Thymus (tissue), 11 donors: ENCODE measurements at regions not wholly inside any gene's neighbourhood (a gene's known extent, or its start where the extent isn't known, plus 50 kb on each side); places are given as distances from the start of the nearest gene placed in this dataset.

ENCODE experiments used
- DNase-seq, 9 donors: peaks; one replicate each; pipeline ENCODE4 v3.0.0-alpha.2; 2013; ENCODE audit warnings: low spot score in 9 of 9, low read depth in 6 of 9, missing footprints in 1 of 9
- H3K27ac ChIP-seq, 2 donors: one replicate each; pipeline ENCODE4 v1.5.1; 2013; ENCODE audit warnings: control low read depth in 1 of 2, low read depth in 1 of 2, low read length in 1 of 2, mild to moderate bottlenecking in 1 of 2, moderate library complexity in 1 of 2
- H3K27me3 ChIP-seq, 2 donors: one replicate each; pipeline ENCODE4 v1.5.1; 2013; ENCODE audit warnings: low read length in 1 of 2; ENCODE audit not compliant: control insufficient read depth in 2 of 2, insufficient read depth in 1 of 2
- H3K36me3 ChIP-seq, 2 donors: one replicate each; pipeline ENCODE4 v1.5.1; 2013; ENCODE audit warnings: low read length in 1 of 2, mild to moderate bottlenecking in 1 of 2, moderate library complexity in 1 of 2; ENCODE audit not compliant: control insufficient read depth in 2 of 2, insufficient read depth in 2 of 2
- H3K4me1 ChIP-seq, 2 donors: one replicate each; pipeline ENCODE4 v1.5.1; 2013; ENCODE audit warnings: low read length in 2 of 2; ENCODE audit not compliant: control insufficient read depth in 2 of 2, insufficient read depth in 2 of 2
- H3K4me3 ChIP-seq, 2 donors: one replicate each; pipeline ENCODE4 v1.5.1; 2013; ENCODE audit warnings: low read length in 2 of 2, control low read depth in 1 of 2, mild to moderate bottlenecking in 1 of 2
- H3K9me3 ChIP-seq, 2 donors: one replicate each; pipeline ENCODE4 v1.5.1; 2013; ENCODE audit warnings: low read length in 1 of 2, mild to moderate bottlenecking in 1 of 2; ENCODE audit not compliant: control insufficient read depth in 2 of 2, insufficient read depth in 1 of 2
- WGBS: extraction: QIAGEN DNeasy Blood & Tissue Kit; methylation state at CpG from one replicate; pipeline ENCODE4 v1.1.7; 2013; 5-methylcytosine and 5-hydroxymethylcytosine counted together
- donor health status: healthy.

DNA sequence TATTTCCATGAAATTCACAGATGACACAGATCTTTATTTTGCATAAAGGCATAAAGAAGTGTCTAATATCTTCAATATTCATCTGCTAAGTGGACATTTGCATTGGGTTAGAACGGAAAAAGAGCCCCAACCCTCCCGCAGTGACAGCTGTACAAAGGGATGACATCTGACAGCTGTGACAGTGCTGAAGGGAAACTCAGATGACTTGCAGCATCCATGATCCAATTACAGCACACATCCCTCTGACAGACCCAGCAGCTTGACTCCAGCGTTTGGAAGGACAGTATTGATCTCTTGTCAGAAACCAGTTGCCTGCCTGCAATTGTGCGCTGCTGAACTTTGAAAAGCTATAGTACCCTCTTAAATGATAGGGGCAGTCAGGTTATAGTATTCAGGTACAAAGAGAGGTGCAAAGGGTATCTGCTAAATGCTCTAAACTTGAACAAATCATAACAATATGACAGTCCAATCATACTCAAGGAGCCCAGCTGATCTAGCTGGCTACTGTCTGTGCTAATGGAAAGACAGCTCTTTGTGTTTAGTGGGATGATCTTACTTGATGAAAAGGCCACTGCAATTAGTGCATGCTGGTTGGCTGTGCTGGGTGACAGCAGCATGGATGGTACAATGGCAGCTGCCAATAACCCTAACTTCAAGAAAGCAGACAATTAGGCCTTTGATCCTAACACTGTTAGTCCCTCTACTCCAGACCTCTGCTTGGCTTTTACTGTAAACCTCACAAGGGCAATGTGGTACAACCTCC lies 599.2 kb downstream of the NR4A2 start:
- Histone ChIP-seq H3K9me3 (no peaks in the 10 kb centered on the region), H3K27me3 (no peaks in the 10 kb centered on the region), H3K4me3 (no peak overlapping the region), H3K4me1 (no peaks in the 10 kb centered on the region), H3K27ac (no peak overlapping the region), H3K36me3 (no peaks in the 10 kb centered on the region)
- no peak for DNase-seq
- 77% methylated on average over 4 of the region's 4 CpGs for WGBS

GRCh38 chr2:155730804-155731203 lies 601.7 kb downstream of the NR4A2 start:
- Histone ChIP-seq H3K4me1 (no peaks in the 10 kb centered on the region), H3K27ac (no peak overlapping the region), H3K9me3 (no peaks in the 10 kb centered on the region), H3K4me3 (no peak overlapping the region), H3K27me3 (no peaks in the 10 kb centered on the region), H3K36me3 (no peaks in the 10 kb centered on the region)
- WGBS, result 89% methylated on average over 5 of the region's 5 CpGs
- DNase-seq, result no peak

DNA sequence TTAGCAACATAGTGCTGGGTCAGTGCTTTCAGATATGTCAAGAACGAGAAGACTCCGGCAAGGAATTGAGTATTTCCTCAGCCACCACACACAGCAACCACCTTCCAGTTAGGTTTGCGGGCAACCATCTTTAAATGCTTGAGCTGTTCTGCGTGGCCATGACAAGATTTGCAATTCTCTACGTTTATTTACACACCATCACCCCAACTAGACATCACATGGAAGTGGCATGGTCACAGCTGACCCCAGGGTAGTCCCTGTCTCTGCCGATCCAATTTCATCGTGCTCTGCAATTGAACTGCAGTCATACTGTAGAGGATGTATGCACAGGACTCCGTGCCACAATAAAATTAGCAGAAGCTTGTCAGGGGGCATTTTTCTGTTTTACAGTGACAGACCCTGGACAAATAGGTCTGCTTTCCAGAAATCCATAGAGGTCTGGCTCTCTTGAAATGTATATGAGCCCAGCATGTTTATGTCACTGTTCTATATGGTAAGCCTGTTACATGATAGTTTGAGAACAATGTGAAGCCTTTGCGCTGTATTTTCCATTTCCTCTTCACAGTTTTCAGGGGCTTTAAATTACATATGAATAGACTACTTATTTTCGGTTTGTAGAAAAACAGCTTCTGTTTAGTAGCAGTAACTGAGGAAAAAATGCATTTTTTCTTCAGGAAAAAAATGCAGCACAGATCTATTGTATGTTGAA lies 605.2 kb downstream of the NR4A2 start:
- WGBS, result 31% methylated on average over 10 of the region's 10 CpGs

DNA sequence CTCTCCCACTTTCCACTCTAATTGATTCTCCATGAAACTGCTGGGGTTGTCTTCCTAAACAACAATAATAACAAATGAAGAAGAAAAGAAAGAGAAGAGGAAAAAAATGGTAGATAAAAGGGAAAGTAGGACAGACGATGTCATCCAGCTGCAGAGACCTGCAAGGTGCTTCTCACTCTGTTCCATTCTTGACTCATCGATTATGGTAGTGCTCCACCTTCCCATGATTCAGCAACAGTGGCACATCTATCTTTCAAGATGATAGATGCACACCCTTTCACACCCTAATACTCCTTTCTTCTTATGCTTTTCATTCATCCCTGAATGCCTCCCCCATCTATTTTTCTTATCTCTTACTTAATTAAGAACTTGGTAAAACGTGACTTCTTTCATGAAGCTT lies 610.2 kb downstream of the NR4A2 start:
- Histone ChIP-seq H3K36me3 (no peaks in the 10 kb centered on the region), H3K4me1 (no peaks in the 10 kb centered on the region), H3K4me3 (no peak overlapping the region), H3K27ac (no peak overlapping the region), H3K27me3 (no peaks in the 10 kb centered on the region), H3K9me3 (no peaks in the 10 kb centered on the region)
- no peak for DNase-seq
- WGBS, result 90% methylated on average over 3 of the region's 3 CpGs

More for the DNA sequence above, 605.2 kb downstream of the NR4A2 start:
- H3K4me1 ChIP-seq, result no peaks in the 10 kb centered on the region
- no peaks in the 10 kb centered on the region for H3K9me3 ChIP-seq
- H3K36me3 ChIP-seq, result no peaks in the 10 kb centered on the region
- H3K4me3 ChIP-seq, result no peak overlapping the region
- H3K27me3 ChIP-seq, result no peaks in the 10 kb centered on the region
- DNase-seq, result no peak
- no peak overlapping the region for H3K27ac ChIP-seq

DNA sequence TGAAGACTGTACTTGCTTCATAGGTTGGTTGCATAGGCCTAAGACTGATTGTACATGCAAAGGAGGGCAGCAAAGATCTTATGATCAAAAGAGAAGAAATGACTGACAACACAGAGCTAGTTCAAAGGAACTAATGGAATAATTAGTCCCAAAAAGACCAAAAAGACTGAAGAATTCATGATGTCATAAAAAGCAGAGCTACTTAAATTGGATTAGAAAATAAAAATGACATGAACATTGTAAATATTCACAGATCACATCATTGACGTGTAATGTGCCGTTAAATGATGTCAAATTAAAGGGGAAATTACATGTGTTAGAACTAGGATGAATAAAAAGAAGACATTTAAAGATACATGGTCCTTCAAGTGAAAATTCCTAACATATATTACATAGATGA lies 616.8 kb downstream of the NR4A2 start:
- H3K27me3 ChIP-seq, result no peaks in the 10 kb centered on the region
- no peaks in the 10 kb centered on the region for H3K36me3 ChIP-seq
- H3K4me3 ChIP-seq, result no peak overlapping the region
- WGBS, result 91% methylated on average over 2 of the region's 2 CpGs
- H3K27ac ChIP-seq, result no peak overlapping the region
- H3K4me1 ChIP-seq, result no peaks in the 10 kb centered on the region
- no peaks in the 10 kb centered on the region for H3K9me3 ChIP-seq
- DNase-seq, result no peak

DNA sequence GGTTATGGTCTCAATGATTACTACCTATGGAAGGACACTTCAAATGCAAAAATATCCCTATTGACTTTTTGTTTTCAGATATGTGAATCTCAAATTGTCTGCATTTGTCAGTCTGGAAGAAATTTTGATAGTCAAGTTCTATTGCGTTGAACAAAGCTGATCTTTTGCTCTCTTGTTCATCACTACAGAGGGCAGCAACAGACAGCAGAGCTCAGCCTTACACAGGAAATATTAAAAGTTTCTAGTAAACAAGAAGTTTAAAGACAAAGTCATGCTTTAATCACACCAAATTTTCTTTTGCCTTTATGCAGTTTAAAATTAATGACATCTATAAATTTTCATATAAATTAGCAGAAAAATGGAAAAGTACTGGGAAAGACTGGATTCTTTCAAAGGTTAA lies 617.5 kb downstream of the NR4A2 start:
- H3K36me3 ChIP-seq, result no peaks in the 10 kb centered on the region
- no peaks in the 10 kb centered on the region for H3K4me1 ChIP-seq
- H3K4me3 ChIP-seq, result no peak overlapping the region
- H3K9me3 ChIP-seq, result no peaks in the 10 kb centered on the region
- no peak overlapping the region for H3K27ac ChIP-seq
- 91% methylated on average over 1 of the region's 1 CpG for WGBS
- DNase-seq, result no peak
- H3K27me3 ChIP-seq, result no peaks in the 10 kb centered on the region

- H3K4me1 ChIP-seq, result no peaks in the 10 kb centered on the region
- no peak overlapping the region for H3K27ac ChIP-seq
- H3K9me3 ChIP-seq, result no peaks in the 10 kb centered on the region
- no peak for DNase-seq
- H3K4me3 ChIP-seq, result no peak overlapping the region
- no peaks in the 10 kb centered on the region for H3K27me3 ChIP-seq
- WGBS, result 95% methylated on average over 2 of the region's 2 CpGs
- H3K36me3 ChIP-seq, result no peaks in the 10 kb centered on the region
Observed at GRCh38 chr2:155708071-155708470, 624.5 kb downstream of the NR4A2 start.

DNA sequence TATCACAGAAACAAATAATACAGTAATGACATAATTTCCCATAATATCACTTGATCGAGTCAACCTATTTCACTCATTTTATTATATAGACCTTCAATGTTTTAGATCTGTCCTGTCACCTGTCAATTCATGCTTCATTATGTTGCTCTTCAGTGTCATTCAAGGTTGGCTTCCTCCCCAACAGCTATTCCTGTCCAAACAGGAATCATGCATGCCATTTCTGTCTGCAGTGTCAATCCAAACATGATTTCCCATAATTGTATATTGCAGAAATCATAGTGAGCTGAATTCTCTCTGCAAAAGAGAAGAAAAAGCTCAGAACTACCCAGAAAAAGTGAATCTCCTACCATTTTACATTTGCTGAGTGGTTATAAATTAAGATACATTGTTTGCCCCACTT lies 628.6 kb downstream of the NR4A2 start:
- Histone ChIP-seq H3K9me3 (no peaks in the 10 kb centered on the region), H3K4me1 (no peaks in the 10 kb centered on the region), H3K36me3 (no peaks in the 10 kb centered on the region), H3K27ac (no peak overlapping the region), H3K27me3 (no peaks in the 10 kb centered on the region), H3K4me3 (no peak overlapping the region)
- 93% methylated on average over 1 of the region's 1 CpG for WGBS
- no peak for DNase-seq

DNA sequence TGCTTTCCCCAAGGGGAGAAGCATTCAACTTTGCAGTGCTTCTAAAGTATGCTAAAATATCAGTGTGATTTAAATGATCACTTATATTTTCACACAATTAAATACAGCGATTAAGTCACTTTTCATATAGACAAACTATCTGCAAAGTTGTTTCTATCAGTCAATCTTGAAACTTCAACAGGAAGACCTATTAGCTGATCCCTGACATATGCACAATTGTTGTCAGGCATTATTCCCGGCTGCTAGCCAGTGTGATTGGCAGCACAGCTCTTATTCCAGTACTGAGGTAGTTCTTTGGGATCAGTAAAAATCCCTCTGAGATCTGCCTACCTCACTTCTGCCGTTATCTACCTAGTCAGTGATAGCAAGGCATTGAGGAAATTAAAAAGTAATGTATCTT lies 629.5 kb downstream of the NR4A2 start:
- DNase-seq, result no peak
- H3K9me3 ChIP-seq, result no peaks in the 10 kb centered on the region
- no peaks in the 10 kb centered on the region for H3K27me3 ChIP-seq
- no peaks in the 10 kb centered on the region for H3K36me3 ChIP-seq
- no peak overlapping the region for H3K4me3 ChIP-seq
- WGBS, result 87% methylated on average over 3 of the region's 3 CpGs
- H3K4me1 ChIP-seq, result no peaks in the 10 kb centered on the region
- no peak overlapping the region for H3K27ac ChIP-seq
